GM18867 (cell line): ENCODE measurements at regions not wholly inside any gene's neighbourhood (a gene's known extent, or its start where the extent isn't known, plus 50 kb on each side); places are given as distances from the start of the nearest gene placed in this dataset.
"Not testable (repeated sequence)": the region's sequence is repeated elsewhere in the genome, so short reads cannot be mapped to it uniquely, and the experiment has no call there.

Source experiments
- ATAC-seq: cut with Tn5 transposase; IDR thresholded peaks from one replicate; pipeline ENCODE4 v1.9.1; 2021; ENCODE audit warnings: mild to moderate bottlenecking, moderate library complexity; ENCODE audit not compliant: unreplicated experiment

GRCh38 chr2:107535905-107536689, 290.6 kb upstream of the RGPD4 start:
- not testable (repeated sequence) for ATAC-seq

- no peak for ATAC-seq
These were observed 284.4 kb upstream of the RGPD4 start for GRCh38 chr2:107542314-107542740.

- ATAC-seq, result no peak
These were observed 282.9 kb upstream of the RGPD4 start for GRCh38 chr2:107543793-107544192.

GRCh38 chr2:107545066-107545465, 281.6 kb upstream of the RGPD4 start:
- ATAC-seq, result no peak

GRCh38 chr2:107545851-107546250, 280.8 kb upstream of the RGPD4 start:
- ATAC-seq, result no peak

GRCh38 chr2:107548216-107548615, 278.5 kb upstream of the RGPD4 start:
- ATAC-seq, result no peak

- no peak for ATAC-seq
These were observed 273.6 kb upstream of the RGPD4 start for GRCh38 chr2:107553046-107553445.

- ATAC-seq, result no peak
These were observed 273.2 kb upstream of the RGPD4 start for GRCh38 chr2:107553539-107553938.

GRCh38 chr2:107556038-107556627, 270.6 kb upstream of the RGPD4 start:
- no peak for ATAC-seq

- no peak for ATAC-seq
These were observed 268.4 kb upstream of the RGPD4 start for GRCh38 chr2:107558295-107558694.

- no peak for ATAC-seq
These were observed 257.2 kb upstream of the RGPD4 start for GRCh38 chr2:107569496-107569895.

GRCh38 chr2:107570876-107571275, 255.8 kb upstream of the RGPD4 start:
- no peak for ATAC-seq

GRCh38 chr2:107572890-107573289, 253.8 kb upstream of the RGPD4 start:
- ATAC-seq, result not testable (repeated sequence)

GRCh38 chr2:107576991-107577390, 249.7 kb upstream of the RGPD4 start:
- no peak for ATAC-seq

- no peak for ATAC-seq
These were observed 244.2 kb upstream of the RGPD4 start for GRCh38 chr2:107582487-107582886.

- no peak for ATAC-seq
These were observed 242.1 kb upstream of the RGPD4 start for GRCh38 chr2:107584577-107584976.

- ATAC-seq, result no peak
These were observed 240.8 kb upstream of the RGPD4 start for GRCh38 chr2:107585851-107586250.

- ATAC-seq, result no peak
These were observed 238.5 kb upstream of the RGPD4 start for GRCh38 chr2:107588181-107588580.

- no peak for ATAC-seq
These were observed 237.6 kb upstream of the RGPD4 start for GRCh38 chr2:107589079-107589491.

- ATAC-seq, result no peak
These were observed 235.0 kb upstream of the RGPD4 start for GRCh38 chr2:107591561-107592279.

GRCh38 chr2:107592280-107592624, 234.4 kb upstream of the RGPD4 start:
- ATAC-seq, result no peak

- no peak for ATAC-seq
These were observed 231.4 kb upstream of the RGPD4 start for GRCh38 chr2:107595285-107595684.
